ENCODE measurements at regions not wholly inside any gene's neighbourhood (a gene's known extent, or its start where the extent isn't known, plus 50 kb on each side); places are given as distances from the start of the nearest gene placed in this dataset.

DNA sequence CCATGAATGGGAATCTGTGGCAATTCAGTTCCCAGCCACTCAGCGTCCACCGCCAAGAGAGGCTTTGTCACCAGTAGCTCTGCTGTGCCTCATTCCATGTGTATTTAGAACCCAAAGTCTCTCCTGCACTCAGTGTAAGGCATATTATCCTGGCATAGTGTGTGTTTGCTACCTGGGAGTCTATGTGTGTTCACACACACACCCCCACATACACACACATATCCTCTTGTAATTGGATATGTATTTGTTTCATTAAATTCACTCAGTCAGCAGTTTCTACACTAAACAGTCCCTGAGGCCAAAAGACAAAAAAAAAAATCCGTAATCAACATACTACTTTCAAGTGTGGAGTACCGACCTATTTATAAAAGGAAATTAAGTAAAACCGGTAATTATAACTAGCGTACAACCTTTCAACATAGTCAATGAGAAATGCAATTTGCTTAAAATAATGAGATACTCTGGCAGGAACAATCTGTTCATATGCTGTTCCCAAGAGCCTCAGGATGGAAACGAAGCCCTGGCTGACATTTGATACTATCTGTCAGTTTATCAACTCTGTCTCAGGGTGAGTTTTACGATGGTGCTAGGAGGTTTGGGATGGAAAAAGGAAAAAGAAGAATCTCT, 425.8 kb upstream of the CELF2 start:
- H3K9me2 ChIP-seq (ENCODE audit: insufficient read depth), result no peaks in the 10 kb centered on the region
- intact Hi-C loops (cut with micrococcal nuclease), result no loop called here
- no peaks in the 10 kb centered on the region for H4K20me1 ChIP-seq (ENCODE audit: insufficient read depth)
- H3K36me3 ChIP-seq (ENCODE audit: control insufficient read depth in 1 of 2, insufficient read depth in 2 of 2, low read length in 2 of 2), result no peaks in the 10 kb centered on the region
- DNase-seq (ENCODE audit: low read depth, low spot score) (no peak), ATAC-seq (no peak)
- no peak overlapping the region for H3K27ac ChIP-seq (ENCODE audit: low read depth, low read length)
- H3K27me3 ChIP-seq (ENCODE audit: insufficient read depth, low read length), result no peaks in the 10 kb centered on the region
- no peak overlapping the region for H2AFZ ChIP-seq (ENCODE audit: low read depth, low read length, poor library complexity, severe bottlenecking)
- H3K4me1 ChIP-seq (ENCODE audit: control insufficient read depth in 1 of 2, insufficient read depth in 2 of 2, low read length in 2 of 2), result no peaks in the 10 kb centered on the region
- TF ChIP-seq TCF7L2 (IDR thresholded peaks at IDR 0.05; ENCODE audit: borderline replicate concordance, extremely low read depth, insufficient read depth, insufficient read length), result no peak
- TF ChIP-seq YY1 (IDR thresholded peaks at IDR 0.05; ENCODE audit: extremely low read depth, insufficient replicate concordance, low read depth, low read length), result no peak
- TF ChIP-seq SIN3A (IDR thresholded peaks at IDR 0.05; ENCODE audit: low read depth), result no peak
- TF ChIP-seq, protein P1, sequence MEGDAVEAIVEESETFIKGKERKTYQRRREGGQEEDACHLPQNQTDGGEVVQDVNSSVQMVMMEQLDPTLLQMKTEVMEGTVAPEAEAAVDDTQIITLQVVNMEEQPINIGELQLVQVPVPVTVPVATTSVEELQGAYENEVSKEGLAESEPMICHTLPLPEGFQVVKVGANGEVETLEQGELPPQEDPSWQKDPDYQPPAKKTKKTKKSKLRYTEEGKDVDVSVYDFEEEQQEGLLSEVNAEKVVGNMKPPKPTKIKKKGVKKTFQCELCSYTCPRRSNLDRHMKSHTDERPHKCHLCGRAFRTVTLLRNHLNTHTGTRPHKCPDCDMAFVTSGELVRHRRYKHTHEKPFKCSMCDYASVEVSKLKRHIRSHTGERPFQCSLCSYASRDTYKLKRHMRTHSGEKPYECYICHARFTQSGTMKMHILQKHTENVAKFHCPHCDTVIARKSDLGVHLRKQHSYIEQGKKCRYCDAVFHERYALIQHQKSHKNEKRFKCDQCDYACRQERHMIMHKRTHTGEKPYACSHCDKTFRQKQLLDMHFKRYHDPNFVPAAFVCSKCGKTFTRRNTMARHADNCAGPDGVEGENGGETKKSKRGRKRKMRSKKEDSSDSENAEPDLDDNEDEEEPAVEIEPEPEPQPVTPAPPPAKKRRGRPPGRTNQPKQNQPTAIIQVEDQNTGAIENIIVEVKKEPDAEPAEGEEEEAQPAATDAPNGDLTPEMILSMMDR (IDR thresholded peaks at IDR 0.05 in 2 of 3, conservative IDR thresholded peaks at IDR 0.05 in 1 of 3; ENCODE audit: borderline replicate concordance in 1 of 3, insufficient read depth in 1 of 3, low read depth in 2 of 3, low read length in 2 of 3), result no peak
- H3K4me3 ChIP-seq (replicated peaks in 1 of 2; ENCODE audit: low read depth in 1 of 2, low read length in 2 of 2), result no peak overlapping the region
- H3K79me2 ChIP-seq (ENCODE audit: insufficient read depth, low read length), result no peaks in the 10 kb centered on the region
- no peak overlapping the region for H3K9ac ChIP-seq (ENCODE audit: low read length)
- H3K9me3 ChIP-seq (ENCODE audit: control insufficient read depth in 1 of 2, insufficient read depth in 1 of 2, low read depth in 1 of 2, low read length in 2 of 2), result peaks cover 7 to 10% of the 10 kb centered on the region in 2 experiments; a peak in 2 of 4 replicates
- ChIA-PET POLR2A (no interaction called here), CTCF (no interaction called here), RAD21 (ENCODE audit: low non-redundant PET in 1 of 2, low total read pairs in 2 of 2, uncharacterized antibody in 2 of 2, unreplicated experiment in 2 of 2) (no interaction called here)
- BruUV-seq (replicated peaks), result no TSS peak
- H3K4me2 ChIP-seq (ENCODE audit: low read length), result no peak overlapping the region

DNA sequence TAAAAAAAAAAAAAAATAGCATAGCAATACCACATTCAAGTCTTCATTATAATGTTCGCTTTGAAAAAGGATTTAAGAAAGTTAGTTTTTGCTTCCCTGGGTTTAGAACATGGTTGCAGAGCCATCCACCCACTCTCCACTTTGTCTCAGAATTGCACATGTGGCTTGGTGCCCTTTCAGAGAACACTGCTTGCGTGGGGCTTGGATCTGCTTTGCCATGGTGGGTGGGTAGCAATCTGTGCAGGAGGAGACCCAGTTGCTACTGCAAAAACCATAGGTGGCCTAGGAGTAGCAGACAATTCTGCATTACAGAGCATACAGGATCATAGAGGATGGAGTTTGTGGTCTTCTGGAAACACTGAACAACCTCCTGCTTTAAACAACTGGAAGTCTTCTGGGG, 421.4 kb upstream of the CELF2 start:
- POLR2A ChIA-PET, result no interaction called here
- TF ChIP-seq YY1 (IDR thresholded peaks at IDR 0.05; ENCODE audit: extremely low read depth, insufficient replicate concordance, low read depth, low read length) (no peak), SIN3A (IDR thresholded peaks at IDR 0.05; ENCODE audit: low read depth) (no peak), EZH2phosphoT487 (IDR thresholded peaks at IDR 0.05; ENCODE audit: borderline replicate concordance) (no peak), CEBPB (IDR thresholded peaks at IDR 0.05; ENCODE audit: low read depth) (no peak), SP1 (IDR thresholded peaks at IDR 0.05; ENCODE audit: low read depth) (no peak), EZH2 (IDR thresholded peaks at IDR 0.05) (no peak), TCF7L2 (IDR thresholded peaks at IDR 0.05; ENCODE audit: borderline replicate concordance, extremely low read depth, insufficient read depth, insufficient read length) (no peak), ZNF274 (IDR thresholded peaks at IDR 0.05; ENCODE audit: low read depth, low read length) (no peak), POLR2A (IDR thresholded peaks at IDR 0.05; ENCODE audit: borderline replicate concordance, extremely low read depth, insufficient read depth, insufficient read length) (no peak)
- TF ChIP-seq, protein P1 (IDR thresholded peaks at IDR 0.05 in 2 of 3, conservative IDR thresholded peaks at IDR 0.05 in 1 of 3; ENCODE audit: borderline replicate concordance in 1 of 3, insufficient read depth in 1 of 3, low read depth in 2 of 3, low read length in 2 of 3), result no peak
- TF ChIP-seq, protein P2, sequence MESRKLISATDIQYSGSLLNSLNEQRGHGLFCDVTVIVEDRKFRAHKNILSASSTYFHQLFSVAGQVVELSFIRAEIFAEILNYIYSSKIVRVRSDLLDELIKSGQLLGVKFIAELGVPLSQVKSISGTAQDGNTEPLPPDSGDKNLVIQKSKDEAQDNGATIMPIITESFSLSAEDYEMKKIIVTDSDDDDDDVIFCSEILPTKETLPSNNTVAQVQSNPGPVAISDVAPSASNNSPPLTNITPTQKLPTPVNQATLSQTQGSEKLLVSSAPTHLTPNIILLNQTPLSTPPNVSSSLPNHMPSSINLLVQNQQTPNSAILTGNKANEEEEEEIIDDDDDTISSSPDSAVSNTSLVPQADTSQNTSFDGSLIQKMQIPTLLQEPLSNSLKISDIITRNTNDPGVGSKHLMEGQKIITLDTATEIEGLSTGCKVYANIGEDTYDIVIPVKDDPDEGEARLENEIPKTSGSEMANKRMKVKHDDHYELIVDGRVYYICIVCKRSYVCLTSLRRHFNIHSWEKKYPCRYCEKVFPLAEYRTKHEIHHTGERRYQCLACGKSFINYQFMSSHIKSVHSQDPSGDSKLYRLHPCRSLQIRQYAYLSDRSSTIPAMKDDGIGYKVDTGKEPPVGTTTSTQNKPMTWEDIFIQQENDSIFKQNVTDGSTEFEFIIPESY (IDR thresholded peaks at IDR 0.05; ENCODE audit: extremely low read depth, insufficient replicate concordance, low read length), result no peak

More for the DNA sequence above, 421.4 kb upstream of the CELF2 start:
- H2AFZ ChIP-seq (ENCODE audit: low read depth, low read length, poor library complexity, severe bottlenecking), result no peak overlapping the region
- RAD21 ChIA-PET (ENCODE audit: low non-redundant PET in 1 of 2, low total read pairs in 2 of 2, uncharacterized antibody in 2 of 2, unreplicated experiment in 2 of 2), result no interaction called here
- no peaks in the 10 kb centered on the region for H3K9me2 ChIP-seq (ENCODE audit: insufficient read depth)
- H3K9ac ChIP-seq (ENCODE audit: low read length), result no peak overlapping the region
- H3K27me3 ChIP-seq (ENCODE audit: insufficient read depth, low read length), result no peaks in the 10 kb centered on the region
- no peaks in the 10 kb centered on the region for H3K36me3 ChIP-seq (ENCODE audit: control insufficient read depth in 1 of 2, insufficient read depth in 2 of 2, low read length in 2 of 2)
- H3K9me3 ChIP-seq (ENCODE audit: control insufficient read depth in 1 of 2, insufficient read depth in 1 of 2, low read depth in 1 of 2, low read length in 2 of 2), result peaks cover 3 to 10% of the 10 kb centered on the region in 2 experiments; a peak in 2 of 4 replicates
- no peaks in the 10 kb centered on the region; the same call in 1 of the 2 replicates for H4K20me1 ChIP-seq (ENCODE audit: insufficient read depth)
- intact Hi-C loops (cut with micrococcal nuclease), result no loop called here
- no peaks in the 10 kb centered on the region for H3K79me2 ChIP-seq (ENCODE audit: insufficient read depth, low read length)
- DNase-seq (ENCODE audit: low read depth, low spot score) (no peak), ATAC-seq (no peak)
- no peak overlapping the region for H3K27ac ChIP-seq (ENCODE audit: low read depth, low read length)
- no peak overlapping the region for H3K4me3 ChIP-seq (replicated peaks in 1 of 2; ENCODE audit: low read depth in 1 of 2, low read length in 2 of 2)
- H3K4me2 ChIP-seq (ENCODE audit: low read length), result no peak overlapping the region
- no TSS peak for BruUV-seq (replicated peaks)
- H3K4me1 ChIP-seq (ENCODE audit: control insufficient read depth in 1 of 2, insufficient read depth in 2 of 2, low read length in 2 of 2), result no peaks in the 10 kb centered on the region
- CTCF ChIA-PET, result no interaction called here

Measured in HCT116 (cell line).